Endothelial cell of umbilical vein (primary cell): ENCODE measurements at regions not wholly inside any gene's neighbourhood (a gene's known extent, or its start where the extent isn't known, plus 50 kb on each side); places are given as distances from the start of the nearest gene placed in this dataset.
"Not testable (repeated sequence)": the region's sequence is repeated elsewhere in the genome, so short reads cannot be mapped to it uniquely, and the experiment has no call there.

Experiments
- BruUV-seq: library from RNA; stranded (reverse); fragments of 400-500 nt; replicated peaks from 2 replicates; lab custom pipeline; 2021; lab: Mats Ljungman, UMichigan
- CTCF ChIA-PET: fragments of 300-600, 350-600 bp; sonication (Branson Sonifier 250); formaldehyde crosslinking; loops from one replicate; lab custom pipeline; 2021; ENCODE audit warnings: antibody characterized with exemption, inconsistent platforms; lab: Charles Lee
- POLR2A ChIA-PET: fragments of 300-600, 350-600 bp; sonication (Branson Sonifier 250); formaldehyde crosslinking; loops from one replicate; lab custom pipeline; 2021; ENCODE audit warnings: antibody characterized with exemption, inconsistent platforms; lab: Charles Lee
- DNase-seq: peaks from one replicate; pipeline ENCODE4 v3.0.0-alpha.2; 2011; ENCODE audit warnings: low read depth, low spot score
- FAIRE-seq: peaks from 2 replicates; lab custom pipeline; 2011; peaks lifted over from hg19 to GRCh38; lab: Jason Lieb, UNC
- H2AFZ ChIP-seq: 2 replicates; pipeline ENCODE4 v1.6.0; 2012; ENCODE audit warnings: low read depth, low read length, control low read depth, inconsistent platforms
- H3K27ac ChIP-seq: 2 replicates; pipeline ENCODE4 v1.5.1; 2011; ENCODE audit warnings: low read depth, mild to moderate bottlenecking, control low read depth, low read length, moderate library complexity; ENCODE audit not compliant: insufficient read depth
- H3K27me3 ChIP-seq, 2 experiments: 2 replicates each; pipeline versions ENCODE4 v1.6.0 to v1.6.1; 2011; ENCODE audit warnings: low read length in 2 of 2, mixed read lengths in 1 of 2; ENCODE audit not compliant: control insufficient read depth in 2 of 2, insufficient read depth in 2 of 2
- H3K36me3 ChIP-seq, 2 experiments: 2 replicates in 1 of 2; 3 replicates in 1 of 2; pipeline ENCODE4 v1.5.1; 2011; ENCODE audit warnings: low read length in 2 of 2, mild to moderate bottlenecking in 1 of 2, moderate library complexity in 1 of 2; ENCODE audit not compliant: control insufficient read depth in 2 of 2, insufficient read depth in 2 of 2; ENCODE audit errors: extremely low read depth in 1 of 2
- H3K4me1 ChIP-seq: 3 replicates; pipeline ENCODE4 v1.5.1; 2011; ENCODE audit warnings: mild to moderate bottlenecking, low read length; ENCODE audit not compliant: control insufficient read depth, insufficient read depth; ENCODE audit errors: extremely low read depth
- H3K4me2 ChIP-seq: 2 replicates; pipeline ENCODE4 v1.6.1; 2011; ENCODE audit warnings: low read length, control low read depth, mixed read lengths; ENCODE audit not compliant: insufficient read depth
- H3K4me3 ChIP-seq, 3 experiments: fragments of 200-600 bp in 1 of 3; sonication (generic), shearing (Covaris generic) in 1 of 3; replicated peaks in 1 of 3; 2 replicates each; pipeline ENCODE4 v1.5.1; 2011 to 2016; ENCODE audit warnings: control low read depth in 3 of 3, low read length in 3 of 3, mild to moderate bottlenecking in 2 of 3, inconsistent platforms in 1 of 3, low read depth in 1 of 3, moderate library complexity in 1 of 3; ENCODE audit not compliant: insufficient read depth in 1 of 3
- H3K79me2 ChIP-seq: 2 replicates; pipeline ENCODE4 v1.6.0; 2012; ENCODE audit warnings: low read length, inconsistent platforms; ENCODE audit not compliant: control insufficient read depth, insufficient read depth
- H3K9ac ChIP-seq: replicated peaks from 2 replicates; pipeline ENCODE3; 2011; ENCODE audit warnings: low read length, control low read depth; ENCODE audit not compliant: insufficient read depth; ENCODE audit errors: extremely low read depth
- H3K9me1 ChIP-seq: replicated peaks from 3 replicates; pipeline ENCODE4 v1.6.0; 2011; ENCODE audit warnings: mild to moderate bottlenecking, low read length; ENCODE audit not compliant: control insufficient read depth, insufficient read depth; ENCODE audit errors: extremely low read depth
- H3K9me3 ChIP-seq: replicated peaks from 2 replicates; pipeline ENCODE4 v1.5.1; 2012; ENCODE audit warnings: low read length, inconsistent platforms; ENCODE audit not compliant: control insufficient read depth, insufficient read depth
- H4K20me1 ChIP-seq: replicated peaks from 2 replicates; pipeline ENCODE3; 2011; ENCODE audit warnings: mild to moderate bottlenecking, low read length; ENCODE audit not compliant: control insufficient read depth, insufficient read depth; ENCODE audit errors: extremely low read depth
- CTCF ChIP-seq, 2 donors: IDR thresholded peaks; 1 replicate in 1 of 2; 2 replicates in 1 of 2; pipeline ENCODE4 v1.5.1; 2011; ENCODE audit warnings: low read length in 2 of 2, mild to moderate bottlenecking in 2 of 2, moderate library complexity in 2 of 2, control low read depth in 1 of 2, inconsistent platforms in 1 of 2, low read depth in 1 of 2; ENCODE audit not compliant: insufficient read depth in 1 of 2; ENCODE audit errors: extremely low read depth in 1 of 2
- FOS ChIP-seq: IDR thresholded peaks from 2 replicates; pipeline ENCODE4 v1.6.1; 2011; ENCODE audit warnings: mild to moderate bottlenecking, low read length, moderate library complexity, borderline replicate concordance; ENCODE audit not compliant: insufficient read depth
- GATA2 ChIP-seq: IDR thresholded peaks from 2 replicates; pipeline ENCODE4 v1.7.0; 2011; ENCODE audit warnings: low read depth, mild to moderate bottlenecking, moderate library complexity, mixed read lengths, low read length; ENCODE audit not compliant: insufficient read length, insufficient read depth
- JUN ChIP-seq: IDR thresholded peaks from 2 replicates; pipeline ENCODE4 v1.6.1; 2011; ENCODE audit warnings: borderline replicate concordance, low read depth; ENCODE audit not compliant: insufficient read length, insufficient read depth
- MYC ChIP-seq: IDR thresholded peaks from one replicate; pipeline ENCODE4 v1.6.1; 2011; ENCODE audit warnings: mild to moderate bottlenecking, low read depth, low read length
- POLR2A ChIP-seq: IDR thresholded peaks from 2 replicates; pipeline ENCODE4 v1.6.1; 2012; ENCODE audit warnings: low read depth, mild to moderate bottlenecking, control low read depth, low read length
- dilution Hi-C: fragments of 300-500 bp; cut with MboI; formaldehyde crosslinking; loops from one replicate; pipeline ENCODE4 v1.15.0; 2019; ENCODE audit warnings: low sequenced_read_pairs; ENCODE audit not compliant: extremely low pct_ligation_motif_present
- intact Hi-C: fragments of 100-400 bp; cut with micrococcal nuclease; formaldehyde crosslinking; loops from one replicate; pipeline ENCODE4 v1.10.0; 2022

GRCh38 chr10:61010863-61011262 is 66.9 kb upstream of the RHOBTB1 start:
- Histone ChIP-seq H3K36me3 (no peaks in the 10 kb centered on the region), H3K4me3 (no peak overlapping the region), H3K27me3 (no peaks in the 10 kb centered on the region), H3K4me1 (peaks cover 3% of the 10 kb centered on the region), H3K27ac (no peak overlapping the region), H3K4me2 (no peak overlapping the region), H3K9ac (no peak overlapping the region), H2AFZ (no peak overlapping the region), H3K79me2 (no peaks in the 10 kb centered on the region), H3K9me1 (no peaks in the 10 kb centered on the region), H4K20me1 (no peaks in the 10 kb centered on the region), H3K9me3 (no peaks in the 10 kb centered on the region)
- TF ChIP-seq GATA2 (no peak), JUN (no peak), FOS (no peak), POLR2A (no peak), CTCF (IDR thresholded peaks at IDR 0.05; ENCODE audit: extremely low read depth in 1 of 2, insufficient read depth in 1 of 2, low read depth in 1 of 2, low read length in 2 of 2) (no peak), MYC (no peak)
- ChIA-PET CTCF (interaction anchor here (1.0 to 1.1 kb wide), 2 partner anchors 9 to 10 kb away, joined by 3 to 4 read pairs; no protein-coding TSS in a partner anchor), POLR2A (no interaction called here)
- no peak for DNase-seq
- BruUV-seq, result no TSS peak
- intact Hi-C loops (no loop called here), dilution Hi-C loops (no loop called here)
- FAIRE-seq, result no peak

- intact Hi-C loops, H3K27me3 ChIP-seq, H3K79me2 ChIP-seq, H3K4me1 ChIP-seq, FAIRE-seq, POLR2A ChIA-PET, H3K4me3 ChIP-seq, H3K9ac ChIP-seq, H3K27ac ChIP-seq, CTCF ChIA-PET, H3K9me1 ChIP-seq, dilution Hi-C loops, DNase-seq, BruUV-seq, H3K36me3 ChIP-seq, H2AFZ ChIP-seq, H4K20me1 ChIP-seq, H3K4me2 ChIP-seq, H3K9me3 ChIP-seq: not testable (repeated sequence)
Observed at GRCh38 chr10:61003069-61003468, 59.1 kb upstream of the RHOBTB1 start.
